WTC11 (cell line): ENCODE measurements at regions not wholly inside any gene's neighbourhood (a gene's known extent, or its start where the extent isn't known, plus 50 kb on each side); places are given as distances from the start of the nearest gene placed in this dataset.

Experiments used
- AFF4 ChIP-seq: sonication (generic); formaldehyde crosslinking; IDR thresholded peaks from 2 replicates; pipeline ENCODE4 v1.8.1; 2023; ENCODE audit warnings: mild to moderate bottlenecking, missing genetic modification reagents, borderline replicate concordance
- ARID4B ChIP-seq: sonication (generic); formaldehyde crosslinking; IDR thresholded peaks from 2 replicates; pipeline ENCODE4 v1.8.0; 2023; ENCODE audit warnings: missing genetic modification reagents, mild to moderate bottlenecking, borderline replicate concordance
- CDX4 ChIP-seq: fragments of 250-450 bp; sonication (Bioruptor Pico); IDR thresholded peaks from 2 replicates; pipeline ENCODE4 v1.9.0; 2021; ENCODE audit warnings: moderate library complexity, mild to moderate bottlenecking, inconsistent platforms, borderline replicate concordance
- ETV6 ChIP-seq: sonication (generic); formaldehyde crosslinking; IDR thresholded peaks from 2 replicates; pipeline ENCODE4 v1.8.1; 2022; ENCODE audit warnings: mild to moderate bottlenecking, missing genetic modification reagents
- HMGXB4 ChIP-seq: sonication (generic); formaldehyde crosslinking; IDR thresholded peaks from 2 replicates; pipeline ENCODE4 v1.8.1; 2023; ENCODE audit warnings: mild to moderate bottlenecking, moderate library complexity, missing genetic modification reagents
- IRF2 ChIP-seq: sonication (generic); formaldehyde crosslinking; IDR thresholded peaks from 2 replicates; pipeline ENCODE4 v1.8.0; 2022; ENCODE audit warnings: low read depth, missing genetic modification reagents, borderline replicate concordance
- MAX ChIP-seq: sonication (generic); formaldehyde crosslinking; IDR thresholded peaks from 2 replicates; pipeline ENCODE4 v1.8.0; 2022; ENCODE audit warnings: mild to moderate bottlenecking, missing genetic modification reagents
- PRRX2 ChIP-seq: fragments of 250-450 bp; sonication (Bioruptor Pico); IDR thresholded peaks from 2 replicates; pipeline ENCODE4 v1.8.0; 2021; ENCODE audit warnings: mild to moderate bottlenecking
- SMAD3 ChIP-seq: sonication (generic); formaldehyde crosslinking; IDR thresholded peaks from 2 replicates; pipeline ENCODE4 v1.8.0; 2022; ENCODE audit warnings: missing genetic modification reagents, mild to moderate bottlenecking, borderline replicate concordance
- TEAD4 ChIP-seq: sonication (generic); formaldehyde crosslinking; IDR thresholded peaks from 2 replicates; pipeline ENCODE4 v1.8.0; 2022; ENCODE audit warnings: mild to moderate bottlenecking, missing genetic modification reagents
- ZNF121 ChIP-seq: sonication (generic); formaldehyde crosslinking; IDR thresholded peaks from 2 replicates; pipeline ENCODE4 v1.8.0; 2023; ENCODE audit warnings: missing genetic modification reagents
- ZNF281 ChIP-seq: sonication (generic); formaldehyde crosslinking; IDR thresholded peaks from 2 replicates; pipeline ENCODE4 v1.8.0; 2023; ENCODE audit warnings: mild to moderate bottlenecking, missing genetic modification reagents
- ZNF416 ChIP-seq: fragments of 250-450 bp; sonication (Bioruptor Pico); IDR thresholded peaks from 2 replicates; pipeline ENCODE4 v1.9.0; 2021; ENCODE audit warnings: mild to moderate bottlenecking, inconsistent platforms
- ZNF671 ChIP-seq: fragments of 250-450 bp; sonication (Bioruptor Pico); IDR thresholded peaks from 2 replicates; pipeline ENCODE4 v1.8.0; 2021; ENCODE audit warnings: mild to moderate bottlenecking

GRCh38 chr2:66821168-66821567, 386.2 kb downstream of the MEIS1 start (continued):
- TF ChIP-seq ARID4B (CRISPR knock-in tag) (no peak), IRF2 (CRISPR knock-in tag) (no peak), ZNF281 (no peak), ZNF671 (CRISPR knock-in tag) (no peak), ZNF416 (CRISPR knock-in tag) (no peak), MAX (CRISPR knock-in tag) (no peak), SMAD3 (CRISPR knock-in tag) (no peak), AFF4 (CRISPR knock-in tag) (no peak), ZNF121 (CRISPR knock-in tag) (no peak), HMGXB4 (CRISPR knock-in tag) (no peak), TEAD4 (CRISPR knock-in tag) (no peak), PRRX2 (no peak), ETV6 (no peak), CDX4 (CRISPR knock-in tag) (no peak)
